GM23338 (cell line): ENCODE measurements at regions not wholly inside any gene's neighbourhood (a gene's known extent, or its start where the extent isn't known, plus 50 kb on each side); places are given as distances from the start of the nearest gene placed in this dataset.

Experiments
- ATAC-seq: fragments of 200-7000 bp; cut with Tn5 transposase; 3 replicates; pipeline ENCODE4 v1.9.1; 2020
- DNase-seq: peaks from one replicate; pipeline ENCODE4 v3.0.0-alpha.2; 2015; ENCODE audit warnings: low spot score
- H2AFZ ChIP-seq: fragments of 200-600 bp; sonication (generic); 2 replicates; pipeline ENCODE4 v1.8.0; 2016; ENCODE audit warnings: antibody characterized with exemption, mild to moderate bottlenecking, moderate library complexity
- H3F3A ChIP-seq: fragments of 200-600 bp; sonication (generic); replicated peaks from 2 replicates; pipeline ENCODE4 v1.8.0; 2017; ENCODE audit warnings: antibody characterized with exemption, mixed run types, low read depth
- H3K27ac ChIP-seq: fragments of 200-600 bp; sonication (generic); 2 replicates; pipeline ENCODE4 v1.6.1; 2016; ENCODE audit warnings: low read depth
- H3K27me3 ChIP-seq: fragments of 200-600 bp; sonication (generic); 2 replicates; pipeline ENCODE4 v1.8.0; 2016; ENCODE audit warnings: mild to moderate bottlenecking, mixed run types, moderate library complexity; ENCODE audit not compliant: insufficient read depth
- H3K36me3 ChIP-seq: fragments of 200-600 bp; sonication (generic); 2 replicates; pipeline ENCODE4 v1.8.0; 2016; ENCODE audit warnings: mild to moderate bottlenecking; ENCODE audit not compliant: insufficient read depth
- H3K4me1 ChIP-seq: fragments of 200-600 bp; sonication (generic); 2 replicates; pipeline ENCODE4 v1.8.0; 2016; ENCODE audit warnings: mild to moderate bottlenecking, moderate library complexity; ENCODE audit not compliant: insufficient read depth
- H3K4me2 ChIP-seq: fragments of 200-600 bp; sonication (generic); 2 replicates; pipeline ENCODE4 v1.7.1; 2017; ENCODE audit warnings: mixed run types
- H3K4me3 ChIP-seq: fragments of 200-600 bp; sonication (generic); 2 replicates; pipeline ENCODE4 v1.6.1; 2016; ENCODE audit warnings: mixed run types
- H3K79me2 ChIP-seq: fragments of 200-600 bp; sonication (generic); replicated peaks from 2 replicates; pipeline ENCODE4 v1.8.0; 2017; ENCODE audit warnings: mild to moderate bottlenecking; ENCODE audit not compliant: insufficient read depth
- H3K9me2 ChIP-seq: fragments of 200-600 bp; sonication (generic); 2 replicates; pipeline ENCODE4 v1.8.0; 2017; ENCODE audit not compliant: insufficient read depth
- H4K20me1 ChIP-seq: fragments of 200-600 bp; sonication (generic); replicated peaks from 2 replicates; pipeline ENCODE4 v1.8.0; 2017; ENCODE audit warnings: mild to moderate bottlenecking; ENCODE audit not compliant: insufficient read depth
- H3K27ac Mint-ChIP-seq: 2 replicates; pipeline ENCODE4 v1.8.0; 2020; ENCODE audit warnings: inconsistent platforms, mild to moderate bottlenecking, moderate library complexity, mixed read lengths
- H3K27me3 Mint-ChIP-seq: 3 replicates; pipeline ENCODE4 v1.8.0; 2022; ENCODE audit warnings: low read depth, mild to moderate bottlenecking, moderate library complexity, mixed read lengths, inconsistent platforms; ENCODE audit not compliant: insufficient read depth, poor library complexity
- H3K36me3 Mint-ChIP-seq: 3 replicates; pipeline ENCODE4 v1.8.0; 2021; ENCODE audit warnings: low read depth, mild to moderate bottlenecking, inconsistent platforms, moderate library complexity, mixed read lengths
- H3K4me1 Mint-ChIP-seq: 3 replicates; pipeline ENCODE4 v1.8.0; 2020; ENCODE audit warnings: mild to moderate bottlenecking, inconsistent platforms, mixed read lengths
- H3K4me3 Mint-ChIP-seq: 3 replicates; pipeline ENCODE4 v1.8.0; 2021; ENCODE audit warnings: moderate library complexity, mild to moderate bottlenecking, inconsistent platforms, mixed read lengths
- H3K9me3 Mint-ChIP-seq: 3 replicates; pipeline ENCODE4 v1.8.0; 2020; ENCODE audit warnings: moderate library complexity, mild to moderate bottlenecking, inconsistent platforms, mixed read lengths
- CREB1 ChIP-seq: fragments of 250-450 bp; sonication (Bioruptor Pico); IDR thresholded peaks from 2 replicates; pipeline ENCODE4 v1.5.0; 2020; ENCODE audit warnings: low read depth, mild to moderate bottlenecking, moderate library complexity
- CTCF ChIP-seq, 2 experiments: fragments of 200-600 bp in 1 of 2; sonication (generic) in 1 of 2; conservative IDR thresholded peaks; 2 replicates each; pipeline versions ENCODE4 v1.5.1 to v1.6.1; 2016 to 2017; ENCODE audit warnings: antibody characterized with exemption in 2 of 2, low read depth in 2 of 2, mild to moderate bottlenecking in 2 of 2, moderate library complexity in 1 of 2
- ETS1 ChIP-seq: IDR thresholded peaks from 2 replicates; pipeline ENCODE4 v1.6.1; 2016; ENCODE audit warnings: antibody characterized with exemption
- EZH2 ChIP-seq: fragments of 200-600 bp; sonication (generic); IDR thresholded peaks from one replicate; pipeline ENCODE4 v1.8.0; 2017; ENCODE audit warnings: antibody characterized with exemption, mild to moderate bottlenecking, low read depth; ENCODE audit not compliant: unreplicated experiment
- EZH2phosphoT487 ChIP-seq: fragments of 200-600 bp; sonication (generic); IDR thresholded peaks from one replicate; pipeline ENCODE4 v1.8.1; 2018; ENCODE audit warnings: antibody characterized with exemption; ENCODE audit not compliant: unreplicated experiment
- JUNB ChIP-seq: IDR thresholded peaks from one replicate; pipeline ENCODE4 v1.6.1; 2016; ENCODE audit warnings: antibody characterized with exemption; ENCODE audit not compliant: unreplicated experiment
- ZNF331 ChIP-seq: fragments of 250-450 bp; sonication (Bioruptor Pico); IDR thresholded peaks from 2 replicates; pipeline ENCODE4 v1.5.0; 2020; ENCODE audit warnings: low read depth, mild to moderate bottlenecking, moderate library complexity
- ZNF462 ChIP-seq: fragments of 250-450 bp; sonication (Bioruptor Pico); IDR thresholded peaks from 2 replicates; pipeline ENCODE4 v1.5.0; 2020; ENCODE audit warnings: mild to moderate bottlenecking, moderate library complexity

DNA sequence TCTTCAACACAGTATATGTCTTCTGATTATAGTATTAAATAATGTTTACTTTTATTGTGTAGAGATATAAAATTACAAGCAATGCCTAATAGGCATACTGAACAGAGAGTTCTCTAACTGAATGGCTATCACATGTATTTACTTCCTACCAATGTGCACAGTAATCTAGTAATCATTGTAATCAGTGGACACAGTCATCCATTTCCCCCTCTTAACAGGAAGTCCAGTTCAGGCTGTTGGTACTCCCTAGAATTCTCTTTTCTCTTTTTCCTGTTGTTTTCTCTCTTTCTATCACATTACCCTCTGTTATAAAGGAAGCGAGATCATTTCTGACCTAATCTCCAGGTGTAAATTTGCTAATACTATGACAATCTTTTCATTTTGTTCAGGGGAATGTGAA is 172.5 kb downstream of the HTR1B start (continued):
- TF ChIP-seq CREB1 (CRISPR knock-in tag), result no peak
- no peak for TF ChIP-seq CTCF (conservative IDR thresholded peaks at IDR 0.05; ENCODE audit: low read depth in 2 of 2)
- TF ChIP-seq ZNF462, result no peak
- TF ChIP-seq JUNB, result no peak
- no peak for TF ChIP-seq EZH2phosphoT487
- TF ChIP-seq ZNF331, result no peak

DNA sequence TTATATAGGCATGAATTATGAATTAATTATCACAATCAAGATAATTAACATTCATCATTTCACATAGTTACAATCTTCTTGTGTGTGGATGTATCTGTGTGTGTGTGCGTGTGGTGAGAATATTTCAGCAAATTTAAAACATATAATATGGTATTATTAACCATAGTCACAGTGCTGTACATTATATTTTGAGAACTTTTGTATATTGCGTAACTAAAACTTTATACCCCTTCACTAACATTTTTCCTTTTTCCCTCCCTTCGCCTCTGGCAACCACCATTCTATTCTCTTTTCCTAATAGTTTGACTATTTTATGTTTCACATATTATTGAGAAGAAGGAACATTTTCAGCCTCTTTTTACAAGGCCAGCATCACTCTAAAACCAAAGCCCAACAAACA is 176.8 kb downstream of the HTR1B start:
- Histone ChIP-seq H2AFZ (no peak overlapping the region), H3K4me1 (no peaks in the 10 kb centered on the region), H3K79me2 (no peaks in the 10 kb centered on the region), H3K27ac (no peak overlapping the region), H4K20me1 (no peaks in the 10 kb centered on the region), H3K4me3 (no peak overlapping the region), H3K4me2 (no peak overlapping the region), H3F3A (no peaks in the 10 kb centered on the region), H3K36me3 (no peaks in the 10 kb centered on the region), H3K27me3 (no peaks in the 10 kb centered on the region), H3K9me2 (no peaks in the 10 kb centered on the region)
- Mint-ChIP-seq H3K4me1 (no peaks in the 10 kb centered on the region), H3K27me3 (peaks cover 3% of the 10 kb centered on the region), H3K9me3 (peaks cover 8% of the 10 kb centered on the region; the same call in 1 of the 3 replicates), H3K36me3 (peaks cover 8% of the 10 kb centered on the region; the same call in 1 of the 3 replicates), H3K27ac (no peak overlapping the region), H3K4me3 (no peak overlapping the region)
- ATAC-seq (no peak), DNase-seq (no peak)
- no peak for TF ChIP-seq JUNB
- TF ChIP-seq EZH2, result no peak
- TF ChIP-seq ETS1, result no peak
